ENCODE measurements at regions not wholly inside any gene's neighbourhood (a gene's known extent, or its start where the extent isn't known, plus 50 kb on each side); places are given as distances from the start of the nearest gene placed in this dataset.

DNA sequence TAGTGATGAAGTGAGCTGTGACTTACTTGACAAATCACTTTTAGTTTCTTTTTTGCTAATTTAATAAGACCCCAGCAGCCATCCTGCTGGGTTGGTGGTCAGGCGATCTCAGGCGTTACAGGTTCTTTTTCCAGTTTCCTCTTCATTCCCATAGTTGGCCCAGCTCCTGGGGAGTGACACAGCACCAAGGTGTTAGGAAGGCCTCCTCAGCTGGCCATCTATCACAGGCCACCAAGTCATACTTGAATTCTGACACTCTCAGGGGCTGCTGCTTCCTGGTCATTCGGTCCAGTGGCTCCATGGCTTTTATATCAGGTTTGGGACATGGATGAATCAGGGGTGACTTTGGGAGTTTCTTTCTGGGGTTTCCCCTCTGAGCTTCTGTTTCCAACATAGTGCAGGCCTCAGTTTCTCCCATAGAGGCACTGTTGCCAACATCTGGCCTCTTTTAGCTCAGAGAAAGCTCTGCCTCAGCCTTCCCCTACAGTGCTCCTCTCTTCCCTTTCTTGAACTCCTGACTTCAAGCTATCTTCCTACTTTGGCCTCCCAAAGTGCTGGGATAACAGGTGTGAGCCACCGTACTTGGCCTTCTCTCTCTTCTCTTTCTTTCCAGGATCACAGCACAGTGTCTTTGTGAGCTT, 211.8 kb downstream of the NR2F2 start:
- Histone ChIP-seq H3K27me3 (ENCODE audit: control insufficient read depth, insufficient read depth, low read length) (no peaks in the 10 kb centered on the region), H3K4me1 (ENCODE audit: control insufficient read depth, insufficient read depth, low read length) (no peaks in the 10 kb centered on the region), H3K36me3 (ENCODE audit: control insufficient read depth, insufficient read depth, low read length) (no peaks in the 10 kb centered on the region), H3K9me3 (ENCODE audit: control insufficient read depth, insufficient read depth, low read length) (no peaks in the 10 kb centered on the region), H3K4me3 (ENCODE audit: low read depth, low read length) (no peak overlapping the region), H3K27ac (ENCODE audit: low read depth, low read length) (no peak overlapping the region)
- DNase-seq (ENCODE audit: low read depth in 4 of 6, low spot score in 6 of 6), result no peak
- WGBS (ENCODE audit: insufficient coverage), result 94% methylated on average over 2 of the region's 4 CpGs

DNA sequence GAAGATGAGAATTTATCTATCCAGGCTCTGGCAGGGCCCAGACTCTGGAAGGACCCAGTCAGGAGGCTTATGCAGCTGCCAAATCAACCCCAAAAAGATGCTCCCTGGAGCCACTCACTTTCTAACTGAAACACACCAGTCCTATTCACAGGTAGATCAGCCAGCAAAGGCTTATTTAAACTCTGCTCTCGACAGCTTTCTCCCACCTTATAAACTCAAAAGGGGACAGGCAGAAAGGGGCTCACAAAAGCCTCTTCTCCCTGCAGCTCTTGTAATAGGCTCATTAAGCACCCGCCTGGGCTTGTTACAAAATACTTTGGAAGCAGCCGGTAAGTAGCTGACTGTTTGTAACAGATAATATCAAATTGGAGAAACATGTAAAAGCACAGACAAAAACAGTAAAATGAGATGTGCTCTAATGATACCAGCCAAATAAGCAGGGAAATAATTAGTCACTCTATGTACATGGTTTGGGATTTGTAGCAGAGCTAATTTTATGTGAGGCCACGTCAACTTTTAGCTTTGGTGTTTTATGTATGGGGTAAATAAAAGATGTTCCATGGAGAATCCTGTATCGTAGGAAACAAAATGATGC, 213.8 kb downstream of the NR2F2 start:
- DNase-seq (ENCODE audit: low read depth in 4 of 6, low spot score in 6 of 6), result peak in 1 of 6 donors; percentile 18
- 0% methylated on average over 1 of the region's 5 CpGs for WGBS (ENCODE audit: insufficient coverage)
- H3K27ac ChIP-seq (ENCODE audit: low read depth, low read length), result no peak overlapping the region
- H3K9me3 ChIP-seq (ENCODE audit: control insufficient read depth, insufficient read depth, low read length), result no peaks in the 10 kb centered on the region
- no peaks in the 10 kb centered on the region for H3K36me3 ChIP-seq (ENCODE audit: control insufficient read depth, insufficient read depth, low read length)
- H3K4me1 ChIP-seq (ENCODE audit: control insufficient read depth, insufficient read depth, low read length), result no peaks in the 10 kb centered on the region
- H3K4me3 ChIP-seq (ENCODE audit: low read depth, low read length), result no peak overlapping the region
- no peaks in the 10 kb centered on the region for H3K27me3 ChIP-seq (ENCODE audit: control insufficient read depth, insufficient read depth, low read length)

DNA sequence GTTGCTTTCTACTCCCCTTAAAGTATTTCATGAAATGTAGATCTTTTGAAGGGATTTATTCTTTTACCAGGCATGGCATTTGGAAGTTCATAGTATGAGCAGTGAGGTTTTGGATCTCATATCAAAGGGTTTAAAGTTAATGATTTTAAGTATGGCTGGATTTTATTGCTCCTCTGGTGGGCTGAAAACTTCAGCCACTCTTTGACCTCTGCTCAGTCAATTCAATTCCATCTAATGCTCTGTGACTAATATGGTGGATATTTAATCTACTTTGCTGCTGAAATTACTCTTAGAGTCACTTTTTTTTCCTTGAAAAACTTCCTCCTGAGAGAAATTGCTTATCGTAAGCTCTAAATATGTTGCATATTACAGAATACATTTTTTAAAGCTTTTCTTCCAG, 218.6 kb downstream of the NR2F2 start:
- no peaks in the 10 kb centered on the region for H3K9me3 ChIP-seq (ENCODE audit: control insufficient read depth, insufficient read depth, low read length)
- no peak for DNase-seq (ENCODE audit: low read depth in 4 of 6, low spot score in 6 of 6)
- H3K4me1 ChIP-seq (ENCODE audit: control insufficient read depth, insufficient read depth, low read length), result no peaks in the 10 kb centered on the region
- H3K4me3 ChIP-seq (ENCODE audit: low read depth, low read length), result no peak overlapping the region
- WGBS (ENCODE audit: insufficient coverage), result no CpG with 5 or more reads among the region's 1 CpG
- no peaks in the 10 kb centered on the region for H3K36me3 ChIP-seq (ENCODE audit: control insufficient read depth, insufficient read depth, low read length)
- H3K27me3 ChIP-seq (ENCODE audit: control insufficient read depth, insufficient read depth, low read length), result no peaks in the 10 kb centered on the region
- no peak overlapping the region for H3K27ac ChIP-seq (ENCODE audit: low read depth, low read length)

DNA sequence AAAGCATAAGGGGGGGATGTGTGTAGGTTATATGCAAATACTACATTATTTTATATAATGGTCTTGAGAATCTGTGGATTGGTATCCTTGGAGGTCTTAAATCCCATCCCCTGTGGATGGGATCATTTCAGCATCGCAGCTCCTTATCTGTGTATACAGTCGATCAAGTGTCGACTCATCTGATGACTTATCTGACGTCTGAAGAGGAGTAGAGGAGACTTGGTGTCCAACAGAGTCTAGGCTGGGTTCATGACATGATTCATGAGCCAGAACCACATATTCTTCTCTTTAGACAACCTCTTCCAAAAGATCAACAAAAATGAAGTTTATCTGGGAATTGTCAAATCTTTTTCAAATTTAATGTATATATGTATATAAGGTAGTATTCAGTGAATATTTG, 220.7 kb downstream of the NR2F2 start:
- Histone ChIP-seq H3K27me3 (ENCODE audit: control insufficient read depth, insufficient read depth, low read length) (no peaks in the 10 kb centered on the region), H3K4me3 (ENCODE audit: low read depth, low read length) (no peak overlapping the region), H3K4me1 (ENCODE audit: control insufficient read depth, insufficient read depth, low read length) (no peaks in the 10 kb centered on the region), H3K36me3 (ENCODE audit: control insufficient read depth, insufficient read depth, low read length) (no peaks in the 10 kb centered on the region), H3K27ac (ENCODE audit: low read depth, low read length) (no peak overlapping the region), H3K9me3 (ENCODE audit: control insufficient read depth, insufficient read depth, low read length) (no peaks in the 10 kb centered on the region)
- no CpG with 5 or more reads among the region's 4 CpGs for WGBS (ENCODE audit: insufficient coverage)
- no peak for DNase-seq (ENCODE audit: low read depth in 4 of 6, low spot score in 6 of 6)

DNA sequence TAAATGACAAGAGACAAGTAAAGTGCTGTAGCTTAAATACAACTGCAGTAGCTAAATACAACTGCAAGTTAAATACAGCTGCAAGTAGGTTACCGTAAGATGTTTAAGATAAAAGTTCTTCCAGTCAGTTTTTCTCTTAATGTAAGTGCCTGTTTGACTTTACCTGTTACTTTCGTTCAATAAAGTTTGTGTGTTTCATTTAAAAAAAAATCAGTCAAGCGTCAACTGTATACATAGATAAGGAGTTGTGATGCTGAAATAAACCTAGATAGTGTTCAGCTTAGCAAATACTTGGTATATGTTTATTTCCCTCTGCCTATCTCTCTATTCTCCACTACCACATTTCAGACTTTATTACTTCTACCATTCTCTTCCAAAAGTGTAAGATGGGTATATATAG, 221.2 kb downstream of the NR2F2 start:
- DNase-seq (ENCODE audit: low read depth in 4 of 6, low spot score in 6 of 6), result no peak
- no peaks in the 10 kb centered on the region for H3K36me3 ChIP-seq (ENCODE audit: control insufficient read depth, insufficient read depth, low read length)
- no peak overlapping the region for H3K4me3 ChIP-seq (ENCODE audit: low read depth, low read length)
- H3K27me3 ChIP-seq (ENCODE audit: control insufficient read depth, insufficient read depth, low read length), result no peaks in the 10 kb centered on the region
- H3K4me1 ChIP-seq (ENCODE audit: control insufficient read depth, insufficient read depth, low read length), result no peaks in the 10 kb centered on the region
- no peak overlapping the region for H3K27ac ChIP-seq (ENCODE audit: low read depth, low read length)
- no peaks in the 10 kb centered on the region for H3K9me3 ChIP-seq (ENCODE audit: control insufficient read depth, insufficient read depth, low read length)
- no CpG with 5 or more reads among the region's 3 CpGs for WGBS (ENCODE audit: insufficient coverage)

DNA sequence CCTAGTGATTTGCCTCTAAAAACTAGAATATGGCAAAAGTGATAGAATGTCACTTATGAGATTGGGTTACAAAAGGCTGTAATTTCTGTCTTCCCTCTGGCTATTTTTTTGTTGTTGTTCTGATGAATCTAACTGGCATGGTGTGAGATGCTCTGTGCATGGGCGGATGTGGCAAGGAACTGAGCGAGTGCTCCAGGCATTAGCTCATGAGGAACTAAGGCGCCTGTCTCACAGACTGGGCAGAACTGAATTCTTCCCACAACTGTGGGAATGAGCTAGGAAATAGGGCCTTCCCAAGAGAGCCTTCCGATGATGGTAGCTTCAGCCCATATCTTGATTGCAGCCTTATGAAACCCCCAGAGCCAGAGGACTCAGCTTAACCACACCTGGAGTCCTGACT, 222.5 kb downstream of the NR2F2 start:
- Histone ChIP-seq H3K27ac (ENCODE audit: low read depth, low read length) (no peak overlapping the region), H3K4me3 (ENCODE audit: low read depth, low read length) (no peak overlapping the region), H3K36me3 (ENCODE audit: control insufficient read depth, insufficient read depth, low read length) (no peaks in the 10 kb centered on the region), H3K9me3 (ENCODE audit: control insufficient read depth, insufficient read depth, low read length) (no peaks in the 10 kb centered on the region), H3K4me1 (ENCODE audit: control insufficient read depth, insufficient read depth, low read length) (no peaks in the 10 kb centered on the region), H3K27me3 (ENCODE audit: control insufficient read depth, insufficient read depth, low read length) (no peaks in the 10 kb centered on the region)
- no peak for DNase-seq (ENCODE audit: low read depth in 4 of 6, low spot score in 6 of 6)
- WGBS (ENCODE audit: insufficient coverage), result 94% methylated on average over 4 of the region's 4 CpGs

DNA sequence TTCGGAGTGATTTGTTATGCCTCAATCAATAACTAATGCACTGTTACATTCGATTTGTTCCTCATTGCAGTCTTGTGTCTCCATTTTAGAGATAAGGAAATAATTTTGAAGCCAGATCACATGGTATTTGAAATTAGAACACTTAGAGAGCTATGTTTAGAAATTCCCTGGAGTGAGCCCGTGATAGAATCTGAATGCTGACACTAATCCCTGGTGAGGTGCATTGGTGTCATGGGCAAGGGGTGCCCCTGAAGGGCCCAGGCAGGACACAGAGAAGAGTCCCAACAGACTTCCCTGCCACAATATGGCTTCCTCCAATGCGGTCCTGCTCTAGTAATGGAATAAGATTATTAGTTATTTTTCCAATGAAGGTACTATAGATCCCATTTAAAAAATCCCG, 223.0 kb downstream of the NR2F2 start:
- DNase-seq (ENCODE audit: low read depth in 4 of 6, low spot score in 6 of 6), result no peak
- H3K27ac ChIP-seq (ENCODE audit: low read depth, low read length), result no peak overlapping the region
- no peaks in the 10 kb centered on the region for H3K4me1 ChIP-seq (ENCODE audit: control insufficient read depth, insufficient read depth, low read length)
- H3K27me3 ChIP-seq (ENCODE audit: control insufficient read depth, insufficient read depth, low read length), result no peaks in the 10 kb centered on the region
- no peaks in the 10 kb centered on the region for H3K36me3 ChIP-seq (ENCODE audit: control insufficient read depth, insufficient read depth, low read length)
- 100% methylated on average over 1 of the region's 5 CpGs for WGBS (ENCODE audit: insufficient coverage)
- no peaks in the 10 kb centered on the region for H3K9me3 ChIP-seq (ENCODE audit: control insufficient read depth, insufficient read depth, low read length)
- no peak overlapping the region for H3K4me3 ChIP-seq (ENCODE audit: low read depth, low read length)

DNA sequence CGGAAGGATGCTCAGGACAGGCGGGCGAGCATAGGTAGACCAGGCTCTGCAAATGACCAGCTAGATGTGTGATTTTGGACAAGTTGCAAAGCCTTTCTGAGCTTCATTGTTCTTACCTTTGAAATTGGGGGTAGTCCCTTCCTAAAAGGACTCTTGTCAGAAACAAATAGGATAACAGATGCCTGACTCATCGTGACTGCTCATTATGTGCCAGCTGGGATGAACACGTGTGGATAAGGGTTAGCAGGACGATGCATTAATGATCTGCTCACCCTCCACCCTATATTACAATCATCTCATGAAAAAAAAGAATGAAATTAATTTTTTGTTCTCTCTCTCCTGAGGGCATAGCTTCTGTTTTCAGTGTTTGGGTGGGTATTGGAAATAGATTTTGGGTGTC, 223.4 kb downstream of the NR2F2 start:
- WGBS (ENCODE audit: insufficient coverage), result 97% methylated on average over 3 of the region's 6 CpGs
- H3K9me3 ChIP-seq (ENCODE audit: control insufficient read depth, insufficient read depth, low read length), result no peaks in the 10 kb centered on the region
- no peaks in the 10 kb centered on the region for H3K27me3 ChIP-seq (ENCODE audit: control insufficient read depth, insufficient read depth, low read length)
- no peak overlapping the region for H3K27ac ChIP-seq (ENCODE audit: low read depth, low read length)
- no peaks in the 10 kb centered on the region for H3K36me3 ChIP-seq (ENCODE audit: control insufficient read depth, insufficient read depth, low read length)
- no peaks in the 10 kb centered on the region for H3K4me1 ChIP-seq (ENCODE audit: control insufficient read depth, insufficient read depth, low read length)
- DNase-seq (ENCODE audit: low read depth in 4 of 6, low spot score in 6 of 6), result no peak
- no peak overlapping the region for H3K4me3 ChIP-seq (ENCODE audit: low read depth, low read length)

DNA sequence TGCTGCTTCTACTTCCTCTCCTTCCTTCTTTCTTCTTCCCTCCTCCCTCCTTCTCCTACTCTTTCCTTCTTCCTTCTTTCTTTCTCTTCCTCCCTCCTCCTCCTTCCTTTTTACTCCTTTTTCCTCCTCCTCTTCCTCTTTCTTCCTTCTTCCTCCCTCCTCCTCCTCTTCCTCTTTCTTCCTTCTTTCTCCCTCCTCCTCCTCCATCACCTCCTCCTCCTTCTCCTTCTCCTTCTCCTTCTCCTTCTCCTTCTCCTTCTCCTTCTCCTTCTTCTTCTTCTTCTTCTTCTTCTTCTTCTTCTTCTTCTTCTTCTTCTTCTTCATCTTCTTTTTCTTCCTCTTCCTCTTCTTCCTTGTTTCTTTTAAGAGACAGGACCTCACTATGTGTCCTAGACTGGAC, 224.0 kb downstream of the NR2F2 start:
- Histone ChIP-seq H3K9me3 (ENCODE audit: control insufficient read depth, insufficient read depth, low read length) (no peaks in the 10 kb centered on the region), H3K36me3 (ENCODE audit: control insufficient read depth, insufficient read depth, low read length) (no peaks in the 10 kb centered on the region), H3K27me3 (ENCODE audit: control insufficient read depth, insufficient read depth, low read length) (no peaks in the 10 kb centered on the region), H3K4me3 (ENCODE audit: low read depth, low read length) (no peak overlapping the region), H3K27ac (ENCODE audit: low read depth, low read length) (no peak overlapping the region), H3K4me1 (ENCODE audit: control insufficient read depth, insufficient read depth, low read length) (no peaks in the 10 kb centered on the region)
- DNase-seq (ENCODE audit: low read depth in 4 of 6, low spot score in 6 of 6), result no peak

DNA sequence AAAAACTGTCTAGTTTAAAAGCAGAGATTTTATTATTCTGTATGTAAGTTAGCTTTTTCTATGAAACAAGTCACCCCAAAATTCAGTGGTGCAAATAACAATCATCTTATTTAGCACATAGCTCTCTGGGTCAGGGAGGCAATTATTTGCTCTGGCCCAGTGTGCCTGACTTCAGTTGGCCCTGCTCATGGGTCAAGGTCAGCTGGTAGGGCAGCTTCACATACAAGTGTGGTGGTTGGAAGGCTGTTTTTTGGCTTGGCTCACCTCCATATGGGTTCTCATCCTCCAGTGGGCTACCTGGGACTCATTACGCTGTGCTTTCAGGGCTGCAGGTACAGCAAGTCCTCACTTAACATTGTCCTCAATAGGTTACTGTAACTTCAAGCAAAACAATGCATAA, 228.6 kb downstream of the NR2F2 start:
- H3K27me3 ChIP-seq (ENCODE audit: control insufficient read depth, insufficient read depth, low read length), result no peaks in the 10 kb centered on the region
- no peak for DNase-seq (ENCODE audit: low read depth in 4 of 6, low spot score in 6 of 6)
- H3K27ac ChIP-seq (ENCODE audit: low read depth, low read length), result no peak overlapping the region
- no peaks in the 10 kb centered on the region for H3K4me1 ChIP-seq (ENCODE audit: control insufficient read depth, insufficient read depth, low read length)
- no peak overlapping the region for H3K4me3 ChIP-seq (ENCODE audit: low read depth, low read length)
- H3K36me3 ChIP-seq (ENCODE audit: control insufficient read depth, insufficient read depth, low read length), result no peaks in the 10 kb centered on the region
- 100% methylated on average over 1 of the region's 1 CpG for WGBS (ENCODE audit: insufficient coverage)
- H3K9me3 ChIP-seq (ENCODE audit: control insufficient read depth, insufficient read depth, low read length), result peaks cover 6% of the 10 kb centered on the region

Data from spinal cord (tissue), 9 donors.